GM23338 (cell line): ENCODE measurements at regions not wholly inside any gene's neighbourhood (a gene's known extent, or its start where the extent isn't known, plus 50 kb on each side); places are given as distances from the start of the nearest gene placed in this dataset.

Source experiments
- CREB1 ChIP-seq: fragments of 250-450 bp; sonication (Bioruptor Pico); IDR thresholded peaks from 2 replicates; pipeline ENCODE4 v1.5.0; 2020; ENCODE audit warnings: low read depth, mild to moderate bottlenecking, moderate library complexity
- CTCF ChIP-seq, 2 experiments: fragments of 200-600 bp in 1 of 2; sonication (generic) in 1 of 2; conservative IDR thresholded peaks; 2 replicates each; pipeline versions ENCODE4 v1.5.1 to v1.6.1; 2016 to 2017; ENCODE audit warnings: antibody characterized with exemption in 2 of 2, low read depth in 2 of 2, mild to moderate bottlenecking in 2 of 2, moderate library complexity in 1 of 2
- EZH2 ChIP-seq: fragments of 200-600 bp; sonication (generic); IDR thresholded peaks from one replicate; pipeline ENCODE4 v1.8.0; 2017; ENCODE audit warnings: antibody characterized with exemption, mild to moderate bottlenecking, low read depth; ENCODE audit not compliant: unreplicated experiment
- EZH2phosphoT487 ChIP-seq: fragments of 200-600 bp; sonication (generic); IDR thresholded peaks from one replicate; pipeline ENCODE4 v1.8.1; 2018; ENCODE audit warnings: antibody characterized with exemption; ENCODE audit not compliant: unreplicated experiment
- POLR2AphosphoS5 ChIP-seq: IDR thresholded peaks from 2 replicates; pipeline ENCODE4 v1.6.1; 2016; ENCODE audit warnings: antibody characterized with exemption, low read depth
- STAT1 ChIP-seq: IDR thresholded peaks from one replicate; pipeline ENCODE4 v1.6.1; 2016; ENCODE audit warnings: antibody characterized with exemption; ENCODE audit not compliant: unreplicated experiment
- ZNF114 ChIP-seq: fragments of 250-450 bp; sonication (Bioruptor Pico); IDR thresholded peaks from 2 replicates; pipeline ENCODE4 v1.5.0; 2020; ENCODE audit warnings: mild to moderate bottlenecking, moderate library complexity
- ZNF331 ChIP-seq: fragments of 250-450 bp; sonication (Bioruptor Pico); IDR thresholded peaks from 2 replicates; pipeline ENCODE4 v1.5.0; 2020; ENCODE audit warnings: low read depth, mild to moderate bottlenecking, moderate library complexity
- TF ChIP-seq, protein P1 (sequence below): IDR thresholded peaks from one replicate; pipeline ENCODE4 v1.6.1; 2018; ENCODE audit warnings: antibody characterized with exemption; ENCODE audit not compliant: unreplicated experiment

- TF ChIP-seq CTCF (conservative IDR thresholded peaks at IDR 0.05; ENCODE audit: low read depth in 2 of 2) (no peak), EZH2phosphoT487 (no peak), CREB1 (CRISPR knock-in tag) (no peak), EZH2 (no peak), POLR2AphosphoS5 (no peak), ZNF114 (CRISPR knock-in tag) (no peak), ZNF331 (CRISPR knock-in tag) (no peak), STAT1 (no peak)
- TF ChIP-seq, protein P1, sequence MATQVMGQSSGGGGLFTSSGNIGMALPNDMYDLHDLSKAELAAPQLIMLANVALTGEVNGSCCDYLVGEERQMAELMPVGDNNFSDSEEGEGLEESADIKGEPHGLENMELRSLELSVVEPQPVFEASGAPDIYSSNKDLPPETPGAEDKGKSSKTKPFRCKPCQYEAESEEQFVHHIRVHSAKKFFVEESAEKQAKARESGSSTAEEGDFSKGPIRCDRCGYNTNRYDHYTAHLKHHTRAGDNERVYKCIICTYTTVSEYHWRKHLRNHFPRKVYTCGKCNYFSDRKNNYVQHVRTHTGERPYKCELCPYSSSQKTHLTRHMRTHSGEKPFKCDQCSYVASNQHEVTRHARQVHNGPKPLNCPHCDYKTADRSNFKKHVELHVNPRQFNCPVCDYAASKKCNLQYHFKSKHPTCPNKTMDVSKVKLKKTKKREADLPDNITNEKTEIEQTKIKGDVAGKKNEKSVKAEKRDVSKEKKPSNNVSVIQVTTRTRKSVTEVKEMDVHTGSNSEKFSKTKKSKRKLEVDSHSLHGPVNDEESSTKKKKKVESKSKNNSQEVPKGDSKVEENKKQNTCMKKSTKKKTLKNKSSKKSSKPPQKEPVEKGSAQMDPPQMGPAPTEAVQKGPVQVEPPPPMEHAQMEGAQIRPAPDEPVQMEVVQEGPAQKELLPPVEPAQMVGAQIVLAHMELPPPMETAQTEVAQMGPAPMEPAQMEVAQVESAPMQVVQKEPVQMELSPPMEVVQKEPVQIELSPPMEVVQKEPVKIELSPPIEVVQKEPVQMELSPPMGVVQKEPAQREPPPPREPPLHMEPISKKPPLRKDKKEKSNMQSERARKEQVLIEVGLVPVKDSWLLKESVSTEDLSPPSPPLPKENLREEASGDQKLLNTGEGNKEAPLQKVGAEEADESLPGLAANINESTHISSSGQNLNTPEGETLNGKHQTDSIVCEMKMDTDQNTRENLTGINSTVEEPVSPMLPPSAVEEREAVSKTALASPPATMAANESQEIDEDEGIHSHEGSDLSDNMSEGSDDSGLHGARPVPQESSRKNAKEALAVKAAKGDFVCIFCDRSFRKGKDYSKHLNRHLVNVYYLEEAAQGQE = no peak
These were observed 88.0 kb upstream of the CTNNA1 start for GRCh38 chr5:138665261-138665660.
